Vagina (tissue), 2 donors: ENCODE measurements at regions not wholly inside any gene's neighbourhood (a gene's known extent, or its start where the extent isn't known, plus 50 kb on each side); places are given as distances from the start of the nearest gene placed in this dataset.

Experiments
- DNase-seq, 2 donors: peaks; one replicate each; pipeline ENCODE4 v3.0.0-alpha.2; 2017; ENCODE audit errors: extremely low spot score in 2 of 2
- H3K27ac ChIP-seq: fragments of 200-600 bp; sonication (generic); one replicate; pipeline ENCODE4 v1.5.1; 2019
- H3K27me3 ChIP-seq: fragments of 200-600 bp; sonication (generic); one replicate; pipeline ENCODE4 v1.5.1; 2019
- H3K36me3 ChIP-seq, 2 donors: fragments of 200-600 bp; sonication (generic); one replicate each; pipeline ENCODE4 v1.5.1; 2017 to 2019
- H3K4me1 ChIP-seq: fragments of 200-600 bp; sonication (generic); one replicate; pipeline ENCODE4 v1.5.1; 2019
- H3K4me3 ChIP-seq, 2 donors: fragments of 200-600 bp; sonication (generic); 1 replicate in 1 of 2; 2 replicates in 1 of 2; pipeline ENCODE4 v1.5.1; 2016 to 2019
- H3K9me3 ChIP-seq: fragments of 200-600 bp; sonication (generic); one replicate; pipeline ENCODE4 v1.5.1; 2019
- CTCF ChIP-seq, 3 experiments: fragments of 450-650 bp in 2 of 3; fragments of 200-600 bp in 1 of 3; sonication (generic) in 1 of 3; IDR thresholded peaks; one replicate each; pipeline ENCODE4 v1.5.1; 2017 to 2019; ENCODE audit warnings: antibody characterized with exemption in 3 of 3, mild to moderate bottlenecking in 2 of 3, moderate library complexity in 2 of 3
- POLR2A ChIP-seq, 2 donors: fragments of 450-650 bp; IDR thresholded peaks; one replicate each; pipeline ENCODE4 v1.6.1; 2017; ENCODE audit warnings: antibody characterized with exemption in 2 of 2, mild to moderate bottlenecking in 2 of 2, moderate library complexity in 2 of 2
- POLR2AphosphoS5 ChIP-seq, 2 donors: sonication (generic); formaldehyde crosslinking; IDR thresholded peaks; one replicate each; pipeline ENCODE4 v1.9.0; 2017; ENCODE audit warnings: antibody characterized with exemption in 2 of 2, mild to moderate bottlenecking in 2 of 2, low read depth in 1 of 2; ENCODE audit not compliant: insufficient read depth in 1 of 2
- intact Hi-C: fragments of 100-400 bp; cut with DNase I; formaldehyde crosslinking; loops from one replicate; pipeline ENCODE4 v1.15.1; 2023

DNA sequence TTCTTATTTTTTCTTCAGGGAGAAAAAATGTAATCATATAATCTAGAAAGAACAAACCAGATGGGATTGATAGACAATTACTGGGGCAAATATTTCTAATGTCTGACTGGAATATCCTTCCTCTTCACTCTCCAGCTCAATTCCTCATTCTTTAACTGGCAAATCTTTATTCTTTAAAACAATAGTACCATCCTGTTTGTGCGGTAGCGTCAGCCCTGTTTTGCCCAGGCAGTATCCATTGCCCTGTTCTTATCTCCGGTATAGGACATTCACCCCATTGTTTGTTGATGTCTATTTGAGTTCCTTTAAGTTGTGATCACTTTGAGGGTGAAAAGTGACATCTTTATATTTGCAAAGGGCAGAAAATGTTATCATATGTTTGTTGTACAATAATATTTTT lies 185.4 kb downstream of the POSTN start:
- Histone ChIP-seq H3K36me3 (no peaks in the 10 kb centered on the region), H3K9me3 (no peaks in the 10 kb centered on the region), H3K4me1 (no peaks in the 10 kb centered on the region), H3K4me3 (no peak overlapping the region), H3K27ac (no peak overlapping the region), H3K27me3 (no peaks in the 10 kb centered on the region)
- intact Hi-C loops, result no loop called here
- DNase-seq, result no peak
- TF ChIP-seq POLR2AphosphoS5 (IDR thresholded peaks at IDR 0.05; ENCODE audit: insufficient read depth in 1 of 2, low read depth in 1 of 2), result no peak
- TF ChIP-seq CTCF (IDR thresholded peaks at IDR 0.05), result no peak
- no peak for TF ChIP-seq POLR2A (IDR thresholded peaks at IDR 0.05)

DNA sequence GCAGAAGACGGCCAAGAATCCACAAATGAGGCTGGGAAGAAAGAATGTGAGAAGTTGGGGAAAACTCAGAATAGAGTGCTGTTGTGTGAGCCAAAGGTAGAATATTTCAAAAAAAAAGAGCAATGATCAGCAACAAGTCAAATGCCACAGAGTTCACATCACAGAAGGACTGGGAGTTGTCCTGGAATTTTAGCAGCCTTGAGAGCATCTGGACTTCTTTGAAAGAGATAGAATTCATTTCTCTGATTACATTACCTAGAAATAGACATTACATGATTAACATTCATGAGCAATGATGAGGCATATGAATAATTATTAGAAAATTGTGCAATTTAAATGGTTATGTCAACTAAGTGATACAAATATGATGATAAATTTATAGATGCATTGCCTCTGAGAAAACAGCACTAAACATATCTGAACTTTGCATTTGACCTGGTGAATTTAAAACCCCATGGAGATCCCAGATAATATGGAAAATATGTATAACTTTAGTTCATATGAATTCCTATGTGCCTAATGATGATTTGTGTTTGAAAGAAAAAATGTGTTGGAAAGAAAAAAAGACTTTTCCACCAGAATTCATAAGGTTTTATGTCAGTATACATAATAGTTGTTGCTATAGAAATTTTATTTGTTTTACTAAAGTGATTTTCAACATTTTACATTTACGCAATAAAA lies 186.2 kb downstream of the POSTN start:
- Histone ChIP-seq H3K4me3 (no peak overlapping the region), H3K27ac (no peak overlapping the region), H3K4me1 (no peaks in the 10 kb centered on the region), H3K36me3 (no peaks in the 10 kb centered on the region), H3K9me3 (no peaks in the 10 kb centered on the region), H3K27me3 (no peaks in the 10 kb centered on the region)
- TF ChIP-seq POLR2AphosphoS5 (IDR thresholded peaks at IDR 0.05; ENCODE audit: insufficient read depth in 1 of 2, low read depth in 1 of 2) (no peak), POLR2A (IDR thresholded peaks at IDR 0.05) (no peak), CTCF (IDR thresholded peaks at IDR 0.05) (no peak)
- no peak for DNase-seq
- intact Hi-C loops, result no loop called here

GRCh38 chr13:37410316-37410715 lies 188.3 kb downstream of the POSTN start:
- intact Hi-C loops, result no loop called here
- TF ChIP-seq POLR2AphosphoS5 (IDR thresholded peaks at IDR 0.05; ENCODE audit: insufficient read depth in 1 of 2, low read depth in 1 of 2) (no peak), CTCF (IDR thresholded peaks at IDR 0.05) (no peak), POLR2A (IDR thresholded peaks at IDR 0.05) (no peak)
- Histone ChIP-seq H3K36me3 (no peaks in the 10 kb centered on the region), H3K9me3 (no peaks in the 10 kb centered on the region), H3K4me3 (no peak overlapping the region), H3K27ac (no peak overlapping the region), H3K27me3 (no peaks in the 10 kb centered on the region), H3K4me1 (no peaks in the 10 kb centered on the region)
- DNase-seq, result no peak

- intact Hi-C loops, result no loop called here
- no peaks in the 10 kb centered on the region for H3K36me3 ChIP-seq
- no peak for DNase-seq
- TF ChIP-seq POLR2AphosphoS5 (IDR thresholded peaks at IDR 0.05; ENCODE audit: insufficient read depth in 1 of 2, low read depth in 1 of 2) (no peak), POLR2A (IDR thresholded peaks at IDR 0.05) (no peak), CTCF (IDR thresholded peaks at IDR 0.05) (no peak)
- no peaks in the 10 kb centered on the region for H3K4me1 ChIP-seq
- no peaks in the 10 kb centered on the region for H3K27me3 ChIP-seq
- H3K27ac ChIP-seq, result no peak overlapping the region
- H3K9me3 ChIP-seq, result no peaks in the 10 kb centered on the region
- H3K4me3 ChIP-seq, result no peak overlapping the region
Observed at GRCh38 chr13:37409756-37410155, 188.8 kb downstream of the POSTN start.

DNA sequence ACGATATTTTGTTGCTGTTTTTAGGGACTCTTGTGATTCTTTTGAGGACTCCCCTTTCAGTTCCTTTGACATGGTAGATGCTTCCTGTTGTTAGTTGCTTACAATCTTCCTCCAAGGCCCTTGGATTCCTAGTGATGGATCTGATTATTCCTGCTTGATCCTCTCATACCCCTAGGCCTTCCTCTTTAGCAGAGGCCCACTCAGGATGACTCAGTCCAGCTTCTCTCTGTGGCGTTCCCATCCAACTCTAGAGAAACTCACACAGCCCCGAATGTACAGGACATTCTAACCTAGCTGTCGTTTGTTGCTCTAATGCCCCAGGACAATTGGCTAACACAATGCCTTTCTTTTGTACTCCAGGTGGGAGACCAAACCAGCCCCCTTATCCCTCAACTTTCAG lies 191.4 kb downstream of the POSTN start:
- Histone ChIP-seq H3K27me3 (no peaks in the 10 kb centered on the region), H3K27ac (no peak overlapping the region), H3K4me1 (no peaks in the 10 kb centered on the region), H3K36me3 (no peaks in the 10 kb centered on the region), H3K4me3 (no peak overlapping the region), H3K9me3 (no peaks in the 10 kb centered on the region)
- no peak for DNase-seq
- TF ChIP-seq POLR2AphosphoS5 (IDR thresholded peaks at IDR 0.05; ENCODE audit: insufficient read depth in 1 of 2, low read depth in 1 of 2) (no peak), CTCF (IDR thresholded peaks at IDR 0.05) (no peak), POLR2A (IDR thresholded peaks at IDR 0.05) (no peak)
- intact Hi-C loops, result no loop called here
